GM12878 (cell line): ENCODE measurements at regions not wholly inside any gene's neighbourhood (a gene's known extent, or its start where the extent isn't known, plus 50 kb on each side); places are given as distances from the start of the nearest gene placed in this dataset.

Source experiments
- CTCF ChIP-seq, 3 experiments: IDR thresholded peaks in 2 of 3; conservative IDR thresholded peaks in 1 of 3; 2 replicates each; pipeline ENCODE4 v1.5.1; 2011; ENCODE audit warnings: low read depth in 3 of 3, low read length in 3 of 3, mild to moderate bottlenecking in 3 of 3, control low read depth in 2 of 3, moderate library complexity in 2 of 3, inconsistent platforms in 1 of 3, mixed read lengths in 1 of 3; ENCODE audit not compliant: control insufficient read depth in 2 of 3, insufficient read depth in 1 of 3; ENCODE audit errors: extremely low read depth in 1 of 3
- EP300 ChIP-seq, 2 experiments: fragments of 150-350 bp in 1 of 2; IDR thresholded peaks; 2 replicates each; pipeline ENCODE4 v1.6.1; 2011 to 2012; ENCODE audit warnings: low read depth in 2 of 2, low read length in 2 of 2, borderline replicate concordance in 1 of 2, improper control_type of control experiment in 1 of 2, inconsistent platforms in 1 of 2; ENCODE audit not compliant: control insufficient read depth in 1 of 2
- HDAC6 ChIP-seq: fragments of 200-600 bp; sonication (generic); IDR thresholded peaks from one replicate; pipeline ENCODE4 v1.8.0; 2017; ENCODE audit warnings: antibody characterized with exemption; ENCODE audit not compliant: unreplicated experiment
- HDGF ChIP-seq: fragments of 450-650 bp; IDR thresholded peaks from 2 replicates; pipeline ENCODE4 v1.6.1; 2016; ENCODE audit warnings: antibody characterized with exemption
- MTA3 ChIP-seq: IDR thresholded peaks from 2 replicates; pipeline ENCODE4 v1.6.1; 2012; ENCODE audit warnings: low read length, inconsistent platforms, borderline replicate concordance
- POLR2AphosphoS5 ChIP-seq: IDR thresholded peaks from 2 replicates; pipeline ENCODE4 v1.6.1; 2011; ENCODE audit warnings: mild to moderate bottlenecking, low read length, inconsistent platforms
- RAD21 ChIP-seq: IDR thresholded peaks from 2 replicates; pipeline ENCODE4 v1.6.1; 2011; ENCODE audit warnings: mild to moderate bottlenecking, low read depth, low read length, moderate library complexity; ENCODE audit not compliant: insufficient read depth
- SMC3 ChIP-seq: IDR thresholded peaks from 2 replicates; pipeline ENCODE4 v1.6.1; 2011; ENCODE audit warnings: low read length, improper control_type of control experiment, borderline replicate concordance
- SPI1 ChIP-seq: IDR thresholded peaks from 2 replicates; pipeline ENCODE4 v1.6.1; 2011; ENCODE audit warnings: low read depth, mild to moderate bottlenecking, low read length, moderate library complexity, borderline replicate concordance; ENCODE audit not compliant: insufficient read depth
- SREBF2 ChIP-seq: IDR thresholded peaks from 2 replicates; pipeline ENCODE4 v1.6.1; 2012; ENCODE audit warnings: mild to moderate bottlenecking, low read length
- SRF ChIP-seq, 2 experiments: IDR thresholded peaks; 2 replicates each; pipeline ENCODE4 v1.6.1; 2011; ENCODE audit warnings: low read depth in 2 of 2, low read length in 2 of 2, mild to moderate bottlenecking in 1 of 2, moderate library complexity in 1 of 2
- ZNF274 ChIP-seq: IDR thresholded peaks from one replicate; pipeline ENCODE4 v1.8.0; 2011; ENCODE audit not compliant: insufficient read length, insufficient read depth
- TF ChIP-seq, protein P1 (sequence below): IDR thresholded peaks from 2 replicates; pipeline ENCODE4 v1.6.1; 2012; ENCODE audit warnings: mild to moderate bottlenecking, low read depth, low read length

DNA sequence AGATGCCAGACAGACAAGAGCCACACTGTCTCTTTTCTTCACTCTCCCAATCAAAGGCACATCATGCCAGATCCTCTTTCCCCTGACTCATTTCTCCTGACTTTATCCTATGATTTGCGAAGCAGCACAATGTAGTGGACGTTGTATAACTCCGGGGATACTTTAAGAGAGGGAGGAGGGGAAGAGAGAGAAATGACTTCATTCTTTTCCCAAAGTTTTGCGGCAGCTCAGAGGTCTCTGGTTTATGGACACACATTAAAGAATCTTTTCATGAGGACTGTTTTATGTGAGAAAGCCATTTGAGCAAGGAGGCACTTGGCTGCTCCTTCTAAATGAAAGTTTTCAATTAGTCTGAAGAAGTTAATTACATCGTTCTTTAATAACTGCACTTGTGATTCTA, 75.1 kb upstream of the MC3R start:
- TF ChIP-seq, protein P1, sequence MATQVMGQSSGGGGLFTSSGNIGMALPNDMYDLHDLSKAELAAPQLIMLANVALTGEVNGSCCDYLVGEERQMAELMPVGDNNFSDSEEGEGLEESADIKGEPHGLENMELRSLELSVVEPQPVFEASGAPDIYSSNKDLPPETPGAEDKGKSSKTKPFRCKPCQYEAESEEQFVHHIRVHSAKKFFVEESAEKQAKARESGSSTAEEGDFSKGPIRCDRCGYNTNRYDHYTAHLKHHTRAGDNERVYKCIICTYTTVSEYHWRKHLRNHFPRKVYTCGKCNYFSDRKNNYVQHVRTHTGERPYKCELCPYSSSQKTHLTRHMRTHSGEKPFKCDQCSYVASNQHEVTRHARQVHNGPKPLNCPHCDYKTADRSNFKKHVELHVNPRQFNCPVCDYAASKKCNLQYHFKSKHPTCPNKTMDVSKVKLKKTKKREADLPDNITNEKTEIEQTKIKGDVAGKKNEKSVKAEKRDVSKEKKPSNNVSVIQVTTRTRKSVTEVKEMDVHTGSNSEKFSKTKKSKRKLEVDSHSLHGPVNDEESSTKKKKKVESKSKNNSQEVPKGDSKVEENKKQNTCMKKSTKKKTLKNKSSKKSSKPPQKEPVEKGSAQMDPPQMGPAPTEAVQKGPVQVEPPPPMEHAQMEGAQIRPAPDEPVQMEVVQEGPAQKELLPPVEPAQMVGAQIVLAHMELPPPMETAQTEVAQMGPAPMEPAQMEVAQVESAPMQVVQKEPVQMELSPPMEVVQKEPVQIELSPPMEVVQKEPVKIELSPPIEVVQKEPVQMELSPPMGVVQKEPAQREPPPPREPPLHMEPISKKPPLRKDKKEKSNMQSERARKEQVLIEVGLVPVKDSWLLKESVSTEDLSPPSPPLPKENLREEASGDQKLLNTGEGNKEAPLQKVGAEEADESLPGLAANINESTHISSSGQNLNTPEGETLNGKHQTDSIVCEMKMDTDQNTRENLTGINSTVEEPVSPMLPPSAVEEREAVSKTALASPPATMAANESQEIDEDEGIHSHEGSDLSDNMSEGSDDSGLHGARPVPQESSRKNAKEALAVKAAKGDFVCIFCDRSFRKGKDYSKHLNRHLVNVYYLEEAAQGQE: no peak
- TF ChIP-seq SREBF2 (no peak), POLR2AphosphoS5 (no peak), CTCF (IDR thresholded peaks at IDR 0.05 in 2 of 3, conservative IDR thresholded peaks at IDR 0.05 in 1 of 3; ENCODE audit: control insufficient read depth in 2 of 3, extremely low read depth in 1 of 3, insufficient read depth in 1 of 3, low read depth in 3 of 3, low read length in 3 of 3) (no peak), SPI1 (no peak), RAD21 (no peak), EP300 (IDR thresholded peaks at IDR 0.05; ENCODE audit: borderline replicate concordance in 1 of 2, control insufficient read depth in 1 of 2, low read depth in 2 of 2, low read length in 2 of 2) (no peak), HDGF (no peak), SRF (IDR thresholded peaks at IDR 0.05; ENCODE audit: low read depth in 2 of 2, low read length in 2 of 2) (no peak), HDAC6 (no peak), MTA3 (no peak), ZNF274 (no peak), SMC3 (no peak)
